Trophoblast cell (in vitro differentiated cells and primary cell): ENCODE measurements at regions not wholly inside any gene's neighbourhood (a gene's known extent, or its start where the extent isn't known, plus 50 kb on each side); places are given as distances from the start of the nearest gene placed in this dataset.
A peak's percentile ranks its signal among the peaks of the same experiment; 100 is the strongest.
"Not testable (repeated sequence)": the region's sequence is repeated elsewhere in the genome, so short reads cannot be mapped to it uniquely, and the experiment has no call there.

Experiments used
- DNase-seq, 2 donors: peaks; one replicate each; pipeline ENCODE4 v3.0.0-alpha.2; 2016
- H2AFZ ChIP-seq: 2 replicates; pipeline ENCODE4 v1.6.1; 2013; ENCODE audit warnings: low read length, moderate library complexity, mild to moderate bottlenecking; ENCODE audit not compliant: insufficient read depth, poor library complexity
- H2AK5ac ChIP-seq: 2 replicates; pipeline ENCODE4 v1.6.1; 2013; ENCODE audit warnings: mild to moderate bottlenecking, low read length
- H2BK120ac ChIP-seq: 2 replicates; pipeline ENCODE4 v1.6.1; 2013; ENCODE audit warnings: low read length, mild to moderate bottlenecking, moderate library complexity; ENCODE audit not compliant: insufficient read depth, poor library complexity
- H2BK12ac ChIP-seq: 2 replicates; pipeline ENCODE4 v1.6.1; 2013; ENCODE audit warnings: mild to moderate bottlenecking, low read length, moderate library complexity
- H2BK5ac ChIP-seq: 2 replicates; pipeline ENCODE4 v1.6.1; 2013; ENCODE audit warnings: low read length, low read depth, moderate library complexity, mild to moderate bottlenecking; ENCODE audit not compliant: poor library complexity
- H3K14ac ChIP-seq: 2 replicates; pipeline ENCODE4 v1.6.1; 2013; ENCODE audit warnings: mild to moderate bottlenecking, low read length
- H3K18ac ChIP-seq: 2 replicates; pipeline ENCODE4 v1.6.1; 2013; ENCODE audit warnings: mild to moderate bottlenecking, low read length
- H3K23ac ChIP-seq: 2 replicates; pipeline ENCODE4 v1.6.1; 2013; ENCODE audit warnings: low read length
- H3K27ac ChIP-seq: 2 replicates; pipeline ENCODE4 v1.5.1; 2013; ENCODE audit warnings: low read depth, mild to moderate bottlenecking, inconsistent platforms, low read length, moderate library complexity
- H3K27me3 ChIP-seq: 2 replicates; pipeline ENCODE4 v1.6.1; 2013; ENCODE audit warnings: inconsistent platforms, mild to moderate bottlenecking, low read length, moderate library complexity; ENCODE audit not compliant: insufficient read depth
- H3K36me3 ChIP-seq, 2 experiments: 1 replicate in 1 of 2; 2 replicates in 1 of 2; pipeline ENCODE4 v1.6.1; 2013; ENCODE audit warnings: low read length in 2 of 2, mild to moderate bottlenecking in 2 of 2, moderate library complexity in 1 of 2; ENCODE audit not compliant: insufficient read depth in 2 of 2, control insufficient read depth in 1 of 2
- H3K4ac ChIP-seq: 2 replicates; pipeline ENCODE4 v1.6.1; 2013; ENCODE audit warnings: low read depth, mild to moderate bottlenecking, low read length, moderate library complexity
- H3K4me1 ChIP-seq, 2 experiments: 1 replicate in 1 of 2; 2 replicates in 1 of 2; pipeline ENCODE4 v1.6.1; 2013; ENCODE audit warnings: low read length in 2 of 2, mild to moderate bottlenecking in 2 of 2, moderate library complexity in 1 of 2; ENCODE audit not compliant: insufficient read depth in 2 of 2, control insufficient read depth in 1 of 2
- H3K4me2 ChIP-seq: 2 replicates; pipeline ENCODE4 v1.6.1; 2013; ENCODE audit warnings: inconsistent platforms, mild to moderate bottlenecking, low read length, moderate library complexity
- H3K4me3 ChIP-seq: 2 replicates; pipeline ENCODE4 v1.5.1; 2013; ENCODE audit warnings: mild to moderate bottlenecking, low read depth, low read length, inconsistent platforms
- H3K79me1 ChIP-seq: one replicate; pipeline ENCODE4 v1.6.1; 2013; ENCODE audit warnings: low read length
- H3K79me2 ChIP-seq: 2 replicates; pipeline ENCODE4 v1.6.1; 2013; ENCODE audit warnings: low read length, mild to moderate bottlenecking; ENCODE audit not compliant: control insufficient read depth, insufficient read depth, poor library complexity
- H3K9ac ChIP-seq: 2 replicates; pipeline ENCODE4 v1.6.1; 2013; ENCODE audit warnings: mild to moderate bottlenecking, low read length
- H3K9me3 ChIP-seq: 2 replicates; pipeline ENCODE4 v1.6.1; 2013; ENCODE audit warnings: low read depth, mild to moderate bottlenecking, control low read depth, inconsistent platforms, low read length; ENCODE audit not compliant: insufficient read depth
- H4K12ac ChIP-seq: 2 replicates; pipeline ENCODE4 v1.6.1; 2013; ENCODE audit warnings: low read depth, mild to moderate bottlenecking, low read length, moderate library complexity
- H4K8ac ChIP-seq: 2 replicates; pipeline ENCODE4 v1.6.1; 2013; ENCODE audit warnings: low read depth, mild to moderate bottlenecking, low read length, moderate library complexity
- H4K91ac ChIP-seq: one replicate; pipeline ENCODE4 v1.6.1; 2013; ENCODE audit warnings: low read depth, mild to moderate bottlenecking, low read length, moderate library complexity
- WGBS: extraction: QIAGEN DNeasy Blood & Tissue Kit; methylation state at CpG from one replicate; pipeline ENCODE4 v1.1.7; 2013; ENCODE audit warnings: missing lambda C conversion rate; ENCODE audit not compliant: insufficient read length, insufficient coverage; ENCODE audit errors: extremely low coverage; 5-methylcytosine and 5-hydroxymethylcytosine counted together

DNA sequence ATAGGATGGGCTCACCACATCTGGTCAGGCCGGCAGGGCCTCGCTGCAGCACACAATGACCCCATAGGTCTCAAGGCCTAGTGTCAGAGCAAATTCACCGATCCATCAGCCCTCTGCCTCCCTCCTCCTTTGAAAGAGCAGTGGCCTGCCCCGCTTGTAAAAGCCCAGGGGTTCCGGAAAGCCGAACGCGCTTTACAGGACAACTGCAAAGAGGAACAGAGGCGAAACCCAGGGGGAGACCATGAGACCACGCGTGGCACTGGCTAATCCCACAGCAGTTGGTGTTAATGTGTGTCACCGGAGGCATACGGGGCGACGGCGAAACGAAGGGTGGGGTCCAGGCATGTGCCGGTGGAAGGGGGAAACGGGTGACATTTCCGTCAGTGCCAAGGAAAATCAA lies 699.9 kb upstream of the TPTE start:
- not testable (repeated sequence) for H3K4ac ChIP-seq, H3K79me1 ChIP-seq, H3K9me3 ChIP-seq, H2BK12ac ChIP-seq, H3K27ac ChIP-seq, H2AFZ ChIP-seq, H4K91ac ChIP-seq, H3K4me1 ChIP-seq, H2BK5ac ChIP-seq, H2AK5ac ChIP-seq, DNase-seq, H3K14ac ChIP-seq, H3K18ac ChIP-seq, H3K36me3 ChIP-seq, H3K4me2 ChIP-seq, H3K9ac ChIP-seq, H3K27me3 ChIP-seq, H3K79me2 ChIP-seq, H3K23ac ChIP-seq, H4K12ac ChIP-seq, H2BK120ac ChIP-seq, H4K8ac ChIP-seq, H3K4me3 ChIP-seq
- WGBS: no CpG with 5 or more reads among the region's 20 CpGs

DNA sequence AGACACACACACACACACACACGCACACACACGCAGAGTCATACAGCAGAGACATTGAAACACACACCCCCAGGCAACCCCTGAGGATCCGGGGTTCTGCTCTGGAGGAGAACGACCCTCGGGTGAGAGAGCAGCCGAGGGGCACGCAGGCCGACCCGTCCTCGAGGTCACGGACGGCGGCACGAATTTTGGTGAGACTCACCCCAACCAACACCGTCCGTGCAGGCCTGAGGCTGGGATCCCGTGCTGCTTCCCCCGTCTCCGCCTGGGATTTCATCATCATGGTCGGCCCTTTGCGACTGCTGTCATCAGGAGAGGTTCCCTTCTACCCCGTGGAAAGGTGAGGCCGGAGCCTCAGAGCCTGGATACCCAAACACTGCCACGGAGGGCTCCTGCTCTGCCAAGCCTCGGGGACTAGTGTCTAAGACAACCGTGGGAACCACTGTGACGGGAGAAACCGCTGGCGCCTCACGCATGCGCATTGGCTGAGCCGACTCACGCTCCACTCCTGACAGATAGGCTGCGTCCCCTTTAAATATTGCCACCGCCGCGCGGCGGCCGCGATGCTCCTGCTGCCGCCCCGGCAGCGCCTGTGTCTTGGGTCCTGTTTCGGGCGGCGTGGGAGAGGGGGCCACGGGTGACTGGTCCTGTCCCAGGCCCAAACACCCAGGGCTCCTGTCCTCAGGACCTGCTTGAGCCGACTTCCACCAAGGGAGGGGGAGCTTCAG lies 699.1 kb upstream of the TPTE start:
- H3K4me1 ChIP-seq, H3K14ac ChIP-seq, H2AK5ac ChIP-seq, DNase-seq, H4K12ac ChIP-seq, H3K4me2 ChIP-seq, H3K36me3 ChIP-seq, H3K23ac ChIP-seq, H2BK120ac ChIP-seq, H3K4ac ChIP-seq, H2AFZ ChIP-seq, H3K79me1 ChIP-seq, H2BK5ac ChIP-seq, H3K27me3 ChIP-seq, H3K4me3 ChIP-seq, H2BK12ac ChIP-seq, H3K27ac ChIP-seq, H3K18ac ChIP-seq, H4K8ac ChIP-seq, H3K9ac ChIP-seq, H4K91ac ChIP-seq, H3K79me2 ChIP-seq, H3K9me3 ChIP-seq: not testable (repeated sequence)
- no CpG with 5 or more reads among the region's 49 CpGs for WGBS

DNA sequence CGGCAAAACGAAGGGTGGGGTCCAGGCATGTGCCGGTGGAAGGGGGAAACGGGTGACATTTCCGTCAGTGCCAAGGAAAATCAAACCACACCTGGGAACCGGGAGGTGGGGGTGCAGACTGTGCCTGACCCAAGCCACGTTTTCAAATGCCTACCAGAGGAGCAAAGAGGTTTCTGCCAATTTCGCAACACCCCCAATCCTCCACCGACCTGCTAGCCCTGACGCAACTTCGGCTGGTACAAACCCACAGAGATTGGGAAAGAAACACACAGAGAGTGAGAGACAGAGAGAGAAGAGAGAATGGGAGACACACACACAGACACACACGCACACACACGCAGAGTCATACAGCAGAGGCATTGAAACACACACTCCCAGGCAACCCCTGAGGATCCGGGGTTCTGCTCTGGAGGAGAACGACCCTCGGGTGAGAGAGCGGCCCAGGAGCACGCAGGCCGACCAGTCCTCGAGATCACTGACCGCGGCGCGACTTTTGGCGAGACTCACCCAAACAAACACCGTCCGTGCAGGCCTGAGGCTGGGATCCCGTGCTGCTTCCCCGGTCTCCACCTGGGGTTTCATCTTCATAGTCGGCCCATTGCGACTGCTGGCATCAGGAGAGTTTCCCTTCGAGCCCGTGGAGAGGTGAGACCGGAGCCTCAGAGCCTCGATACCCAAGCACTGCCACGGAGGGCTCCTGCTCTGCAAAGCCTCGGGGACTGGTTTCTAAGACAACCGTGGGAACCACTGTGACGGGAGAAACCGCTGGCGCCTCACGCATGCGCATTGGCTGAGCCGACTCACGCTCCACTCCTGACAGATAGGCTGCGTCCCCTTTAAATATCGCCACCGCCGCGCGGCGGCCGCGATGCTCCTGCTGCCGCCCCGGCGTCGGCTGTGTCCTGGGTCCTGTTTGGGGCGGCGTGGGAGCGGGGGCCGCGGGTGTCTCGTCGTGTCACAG lies 697.9 kb upstream of the TPTE start:
- WGBS: no CpG with 5 or more reads among the region's 65 CpGs
- H3K9me3 ChIP-seq, H2BK120ac ChIP-seq, H3K4me1 ChIP-seq, H3K18ac ChIP-seq, H3K79me1 ChIP-seq, DNase-seq, H3K36me3 ChIP-seq, H3K27me3 ChIP-seq, H3K14ac ChIP-seq, H3K4me2 ChIP-seq, H3K79me2 ChIP-seq, H2BK5ac ChIP-seq, H4K91ac ChIP-seq, H4K8ac ChIP-seq, H3K4ac ChIP-seq, H3K27ac ChIP-seq, H2BK12ac ChIP-seq, H3K4me3 ChIP-seq, H3K23ac ChIP-seq, H3K9ac ChIP-seq, H2AFZ ChIP-seq, H2AK5ac ChIP-seq: not testable (repeated sequence)
- H4K12ac ChIP-seq: peak overlapping the region; percentile 51

DNA sequence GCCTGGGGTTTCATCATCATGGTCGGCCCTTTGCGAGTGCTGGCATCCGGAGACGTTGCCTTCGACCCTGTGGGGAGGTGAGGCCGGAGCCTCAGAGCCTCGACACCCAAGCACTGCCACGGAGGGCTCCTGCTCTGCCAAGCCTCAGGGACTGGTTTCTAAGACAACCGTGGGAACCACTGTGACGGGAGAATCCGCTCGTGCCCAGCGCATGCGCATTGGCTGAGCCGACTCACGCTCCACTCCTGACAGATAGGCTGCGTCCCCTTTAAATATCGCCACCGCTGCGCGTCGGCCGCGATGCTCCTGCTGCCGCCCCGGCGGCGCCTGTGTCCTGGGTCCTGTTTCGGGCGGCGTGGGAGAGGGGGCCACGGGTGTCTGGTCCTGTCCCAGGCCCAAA lies 690.6 kb upstream of the TPTE start:
- not testable (repeated sequence) for H3K9ac ChIP-seq, H3K23ac ChIP-seq, H2BK5ac ChIP-seq, H3K79me2 ChIP-seq, H2BK12ac ChIP-seq, H3K18ac ChIP-seq, H2AFZ ChIP-seq, H3K27me3 ChIP-seq, H3K9me3 ChIP-seq, H4K8ac ChIP-seq, DNase-seq, H3K36me3 ChIP-seq, H3K79me1 ChIP-seq, H4K91ac ChIP-seq, H3K4me1 ChIP-seq, H3K4me3 ChIP-seq, H3K4ac ChIP-seq, H2BK120ac ChIP-seq, H3K4me2 ChIP-seq, H2AK5ac ChIP-seq, H4K12ac ChIP-seq, H3K14ac ChIP-seq, H3K27ac ChIP-seq
- WGBS: no CpG with 5 or more reads among the region's 32 CpGs
